GM10248 (cell line): ENCODE measurements at regions not wholly inside any gene's neighbourhood (a gene's known extent, or its start where the extent isn't known, plus 50 kb on each side); places are given as distances from the start of the nearest gene placed in this dataset.

ENCODE experiments used
- CTCF ChIA-PET: fragments of 300-600 bp; sonication (Branson Sonifier 250); formaldehyde crosslinking; extraction: SDS; loops from one replicate; lab custom pipeline; 2021; ENCODE audit warnings: antibody characterized with exemption; lab: Yijun Ruan, JAX
- POLR2A ChIA-PET: fragments of 350-650 bp; sonication (Branson Sonifier 250); formaldehyde crosslinking; extraction: SDS; loops from one replicate; lab custom pipeline; 2020; ENCODE audit warnings: antibody characterized with exemption; lab: Yijun Ruan, JAX
- DNase-seq: peaks from one replicate; pipeline ENCODE4 v3.0.0; 2012; ENCODE audit errors: extremely low spot score
- CTCF ChIP-seq: IDR thresholded peaks from 2 replicates; pipeline ENCODE4 v1.5.1; 2012; ENCODE audit warnings: mild to moderate bottlenecking, low read depth; ENCODE audit errors: extremely low read depth, missing control alignments, control extremely low read depth

- POLR2A ChIA-PET = no interaction called here
- no peak for TF ChIP-seq CTCF
- CTCF ChIA-PET = interaction anchor here (1.4 kb wide), 1 partner anchor 1414 kb away, joined by 3 read pairs; no protein-coding TSS in a partner anchor
- DNase-seq = no peak
Measured at GRCh38 chr2:240199133-240199870, 58.8 kb upstream of the OTOS start.

- ChIA-PET CTCF (interaction anchor here (1.2 to 1.4 kb wide), 2 partner anchors 32 to 1415 kb away, joined by 3 to 6 read pairs; no protein-coding TSS in a partner anchor), POLR2A (no interaction called here)
- no peak for DNase-seq
- TF ChIP-seq CTCF = no peak
Measured at GRCh38 chr2:240200230-240201051, 60.0 kb upstream of the OTOS start.

- CTCF ChIA-PET = no interaction called here
- POLR2A ChIA-PET = no interaction called here
- TF ChIP-seq CTCF = no peak
Measured at GRCh38 chr2:240201866-240202265, 61.4 kb upstream of the OTOS start.

GRCh38 chr2:240202586-240202985 lies 62.1 kb upstream of the OTOS start:
- POLR2A ChIA-PET = no interaction called here
- no peak for TF ChIP-seq CTCF
- CTCF ChIA-PET = no interaction called here

More at GRCh38 chr2:240201866-240202265, 61.4 kb upstream of the OTOS start:
- DNase-seq = no peak

GRCh38 chr2:240203031-240203787 lies 62.8 kb upstream of the OTOS start:
- ChIA-PET CTCF (no interaction called here), POLR2A (no interaction called here)
- no peak for TF ChIP-seq CTCF
- DNase-seq = no peak

More at GRCh38 chr2:240202586-240202985, 62.1 kb upstream of the OTOS start:
- DNase-seq = no peak

- no peak for TF ChIP-seq CTCF
- no peak for DNase-seq
- POLR2A ChIA-PET = no interaction called here
- CTCF ChIA-PET = interaction anchor here (1.2 kb wide), 1 partner anchor 17 kb away, joined by 3 read pairs; no protein-coding TSS in a partner anchor
Measured at GRCh38 chr2:240203788-240204270, 63.4 kb upstream of the OTOS start.
